WTC11 (cell line): ENCODE measurements at regions not wholly inside any gene's neighbourhood (a gene's known extent, or its start where the extent isn't known, plus 50 kb on each side); places are given as distances from the start of the nearest gene placed in this dataset.

Experiments used
- ETV6 ChIP-seq: sonication (generic); formaldehyde crosslinking; IDR thresholded peaks from 2 replicates; pipeline ENCODE4 v1.8.1; 2022; ENCODE audit warnings: mild to moderate bottlenecking, missing genetic modification reagents
- RELA ChIP-seq: sonication (generic); formaldehyde crosslinking; IDR thresholded peaks from 2 replicates; pipeline ENCODE4 v1.8.1; 2022; ENCODE audit warnings: missing genetic modification reagents, mild to moderate bottlenecking, borderline replicate concordance
- TCF7 ChIP-seq: sonication (generic); formaldehyde crosslinking; IDR thresholded peaks from 2 replicates; pipeline ENCODE4 v1.8.0; 2022; ENCODE audit warnings: mild to moderate bottlenecking, low read depth, missing genetic modification reagents, moderate library complexity
- TF ChIP-seq, protein P1 (sequence below): sonication (generic); formaldehyde crosslinking; IDR thresholded peaks from 2 replicates; pipeline ENCODE4 v1.8.1; 2023; ENCODE audit warnings: mild to moderate bottlenecking, missing genetic modification reagents, moderate library complexity
- TF ChIP-seq, protein P2 (sequence below): fragments of 200-600 bp; IDR thresholded peaks from 2 replicates; pipeline ENCODE4 v1.8.0; 2022; ENCODE audit warnings: antibody characterized with exemption
- TF ChIP-seq, protein P3 (sequence below): sonication (generic); formaldehyde crosslinking; IDR thresholded peaks from 2 replicates; pipeline ENCODE4 v1.8.0; 2022; ENCODE audit warnings: mild to moderate bottlenecking, missing genetic modification reagents
- TF ChIP-seq, protein P4 (sequence below): sonication (generic); formaldehyde crosslinking; conservative IDR thresholded peaks from 2 replicates; pipeline ENCODE4 v1.8.1; 2022; ENCODE audit warnings: mild to moderate bottlenecking, missing genetic modification reagents
- TF ChIP-seq, protein P5 (sequence below): sonication (generic); formaldehyde crosslinking; IDR thresholded peaks from 2 replicates; pipeline ENCODE4 v1.8.0; 2022; ENCODE audit warnings: mild to moderate bottlenecking, missing genetic modification reagents
- TF ChIP-seq, protein P6 (sequence below): sonication (generic); formaldehyde crosslinking; IDR thresholded peaks from 2 replicates; pipeline ENCODE4 v1.8.0; 2022; ENCODE audit warnings: mild to moderate bottlenecking, missing genetic modification reagents

DNA sequence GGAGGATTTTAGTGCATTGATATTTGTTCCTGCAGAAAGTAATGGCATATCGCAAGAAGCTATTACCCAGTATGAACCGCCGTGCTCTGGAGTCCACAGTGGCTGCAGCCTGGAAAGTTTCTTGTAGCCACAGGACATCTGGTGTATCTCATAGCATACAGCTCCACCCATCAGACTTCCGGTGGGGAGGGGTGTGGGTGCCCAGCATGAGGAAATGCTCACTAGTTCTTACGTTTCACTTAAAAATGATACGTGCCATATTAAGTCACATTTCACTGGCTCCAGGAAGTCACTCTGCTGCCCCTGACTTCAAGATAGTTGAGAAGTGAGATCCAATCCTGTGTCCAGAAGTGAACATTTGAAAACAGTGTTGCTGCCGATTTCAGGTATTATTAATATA lies 990.4 kb downstream of the GBE1 start:
- TF ChIP-seq, protein P1, sequence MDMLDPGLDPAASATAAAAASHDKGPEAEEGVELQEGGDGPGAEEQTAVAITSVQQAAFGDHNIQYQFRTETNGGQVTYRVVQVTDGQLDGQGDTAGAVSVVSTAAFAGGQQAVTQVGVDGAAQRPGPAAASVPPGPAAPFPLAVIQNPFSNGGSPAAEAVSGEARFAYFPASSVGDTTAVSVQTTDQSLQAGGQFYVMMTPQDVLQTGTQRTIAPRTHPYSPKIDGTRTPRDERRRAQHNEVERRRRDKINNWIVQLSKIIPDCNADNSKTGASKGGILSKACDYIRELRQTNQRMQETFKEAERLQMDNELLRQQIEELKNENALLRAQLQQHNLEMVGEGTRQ (CRISPR knock-in tag), result no peak
- TF ChIP-seq, protein P2, sequence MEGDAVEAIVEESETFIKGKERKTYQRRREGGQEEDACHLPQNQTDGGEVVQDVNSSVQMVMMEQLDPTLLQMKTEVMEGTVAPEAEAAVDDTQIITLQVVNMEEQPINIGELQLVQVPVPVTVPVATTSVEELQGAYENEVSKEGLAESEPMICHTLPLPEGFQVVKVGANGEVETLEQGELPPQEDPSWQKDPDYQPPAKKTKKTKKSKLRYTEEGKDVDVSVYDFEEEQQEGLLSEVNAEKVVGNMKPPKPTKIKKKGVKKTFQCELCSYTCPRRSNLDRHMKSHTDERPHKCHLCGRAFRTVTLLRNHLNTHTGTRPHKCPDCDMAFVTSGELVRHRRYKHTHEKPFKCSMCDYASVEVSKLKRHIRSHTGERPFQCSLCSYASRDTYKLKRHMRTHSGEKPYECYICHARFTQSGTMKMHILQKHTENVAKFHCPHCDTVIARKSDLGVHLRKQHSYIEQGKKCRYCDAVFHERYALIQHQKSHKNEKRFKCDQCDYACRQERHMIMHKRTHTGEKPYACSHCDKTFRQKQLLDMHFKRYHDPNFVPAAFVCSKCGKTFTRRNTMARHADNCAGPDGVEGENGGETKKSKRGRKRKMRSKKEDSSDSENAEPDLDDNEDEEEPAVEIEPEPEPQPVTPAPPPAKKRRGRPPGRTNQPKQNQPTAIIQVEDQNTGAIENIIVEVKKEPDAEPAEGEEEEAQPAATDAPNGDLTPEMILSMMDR, result no peak
- TF ChIP-seq, protein P3, sequence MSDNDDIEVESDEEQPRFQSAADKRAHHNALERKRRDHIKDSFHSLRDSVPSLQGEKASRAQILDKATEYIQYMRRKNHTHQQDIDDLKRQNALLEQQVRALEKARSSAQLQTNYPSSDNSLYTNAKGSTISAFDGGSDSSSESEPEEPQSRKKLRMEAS, result no peak
- TF ChIP-seq RELA (CRISPR knock-in tag) (no peak), TCF7 (CRISPR knock-in tag) (no peak), ETV6 (no peak)
- TF ChIP-seq, protein P4, sequence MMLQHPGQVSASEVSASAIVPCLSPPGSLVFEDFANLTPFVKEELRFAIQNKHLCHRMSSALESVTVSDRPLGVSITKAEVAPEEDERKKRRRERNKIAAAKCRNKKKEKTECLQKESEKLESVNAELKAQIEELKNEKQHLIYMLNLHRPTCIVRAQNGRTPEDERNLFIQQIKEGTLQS, result no peak
- TF ChIP-seq, protein P5, sequence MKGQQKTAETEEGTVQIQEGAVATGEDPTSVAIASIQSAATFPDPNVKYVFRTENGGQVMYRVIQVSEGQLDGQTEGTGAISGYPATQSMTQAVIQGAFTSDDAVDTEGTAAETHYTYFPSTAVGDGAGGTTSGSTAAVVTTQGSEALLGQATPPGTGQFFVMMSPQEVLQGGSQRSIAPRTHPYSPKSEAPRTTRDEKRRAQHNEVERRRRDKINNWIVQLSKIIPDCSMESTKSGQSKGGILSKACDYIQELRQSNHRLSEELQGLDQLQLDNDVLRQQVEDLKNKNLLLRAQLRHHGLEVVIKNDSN, result no peak
- TF ChIP-seq, protein P6, sequence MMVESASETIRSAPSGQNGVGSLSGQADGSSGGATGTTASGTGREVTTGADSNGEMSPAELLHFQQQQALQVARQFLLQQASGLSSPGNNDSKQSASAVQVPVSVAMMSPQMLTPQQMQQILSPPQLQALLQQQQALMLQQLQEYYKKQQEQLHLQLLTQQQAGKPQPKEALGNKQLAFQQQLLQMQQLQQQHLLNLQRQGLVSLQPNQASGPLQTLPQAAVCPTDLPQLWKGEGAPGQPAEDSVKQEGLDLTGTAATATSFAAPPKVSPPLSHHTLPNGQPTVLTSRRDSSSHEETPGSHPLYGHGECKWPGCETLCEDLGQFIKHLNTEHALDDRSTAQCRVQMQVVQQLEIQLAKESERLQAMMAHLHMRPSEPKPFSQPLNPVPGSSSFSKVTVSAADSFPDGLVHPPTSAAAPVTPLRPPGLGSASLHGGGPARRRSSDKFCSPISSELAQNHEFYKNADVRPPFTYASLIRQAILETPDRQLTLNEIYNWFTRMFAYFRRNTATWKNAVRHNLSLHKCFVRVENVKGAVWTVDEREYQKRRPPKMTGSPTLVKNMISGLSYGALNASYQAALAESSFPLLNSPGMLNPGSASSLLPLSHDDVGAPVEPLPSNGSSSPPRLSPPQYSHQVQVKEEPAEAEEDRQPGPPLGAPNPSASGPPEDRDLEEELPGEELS (CRISPR knock-in tag), result no peak
